KMS-11 (cell line): ENCODE measurements at regions not wholly inside any gene's neighbourhood (a gene's known extent, or its start where the extent isn't known, plus 50 kb on each side); places are given as distances from the start of the nearest gene placed in this dataset.
A peak's percentile ranks its signal among the peaks of the same experiment; 100 is the strongest.

ENCODE experiments used
- H2AFZ ChIP-seq: fragments of 200-600 bp; sonication (generic); 2 replicates; pipeline ENCODE4 v1.6.1; 2016; ENCODE audit warnings: antibody characterized with exemption, mixed run types, low read depth
- H3K27ac ChIP-seq: fragments of 200-600 bp; sonication (generic); 2 replicates; pipeline ENCODE4 v1.6.1; 2016; ENCODE audit warnings: mild to moderate bottlenecking, mixed run types
- H3K27me3 ChIP-seq: fragments of 200-600 bp; sonication (generic); 2 replicates; pipeline ENCODE4 v1.6.1; 2017; ENCODE audit warnings: mild to moderate bottlenecking, low read depth, mixed run types, moderate library complexity; ENCODE audit not compliant: insufficient read depth
- H3K36me3 ChIP-seq: fragments of 200-600 bp; sonication (generic); 2 replicates; pipeline ENCODE4 v1.6.1; 2017; ENCODE audit warnings: mild to moderate bottlenecking, mixed run types; ENCODE audit not compliant: insufficient read depth
- H3K4me1 ChIP-seq: fragments of 200-600 bp; sonication (generic); 2 replicates; pipeline ENCODE4 v1.6.1; 2016; ENCODE audit warnings: mild to moderate bottlenecking, low read depth, mixed run types; ENCODE audit not compliant: poor library complexity, severe bottlenecking
- H3K4me2 ChIP-seq: fragments of 200-600 bp; sonication (generic); 2 replicates; pipeline ENCODE4 v1.7.0; 2016; ENCODE audit warnings: mild to moderate bottlenecking, mixed run types
- H3K4me3 ChIP-seq: fragments of 200-600 bp; sonication (generic); IDR thresholded peaks from 2 replicates; pipeline ENCODE4 v1.6.1; 2017; ENCODE audit warnings: low read depth, low read length, mixed read lengths; ENCODE audit not compliant: insufficient read depth
- H3K79me2 ChIP-seq: fragments of 200-600 bp; sonication (generic); 2 replicates; pipeline ENCODE4 v1.6.1; 2016; ENCODE audit warnings: low read depth, mixed run types; ENCODE audit not compliant: insufficient read depth
- H3K9ac ChIP-seq: fragments of 200-600 bp; sonication (generic); 2 replicates; pipeline ENCODE4 v1.6.1; 2016; ENCODE audit warnings: mild to moderate bottlenecking, mixed run types
- H4K20me1 ChIP-seq: fragments of 200-600 bp; sonication (generic); 2 replicates; pipeline ENCODE4 v1.6.1; 2016; ENCODE audit warnings: mild to moderate bottlenecking, mixed run types; ENCODE audit not compliant: insufficient read depth
- CTCF ChIP-seq: fragments of 200-600 bp; sonication (generic); conservative IDR thresholded peaks from 2 replicates; pipeline ENCODE4 v1.6.1; 2017; ENCODE audit warnings: low read depth, mild to moderate bottlenecking, antibody characterized with exemption, low read length, moderate library complexity, mixed read lengths

GRCh38 chr7:22554184-22554583 is 54.2 kb upstream of the STEAP1B start:
- no peak overlapping the region for H3K4me3 ChIP-seq
- H3K4me1 ChIP-seq: peaks cover 28% of the 10 kb centered on the region
- no peak overlapping the region for H3K9ac ChIP-seq
- no peak overlapping the region for H3K4me2 ChIP-seq
- H3K36me3 ChIP-seq: no peaks in the 10 kb centered on the region
- TF ChIP-seq CTCF: no peak
- no peak overlapping the region for H2AFZ ChIP-seq
- H3K79me2 ChIP-seq: no peaks in the 10 kb centered on the region
- no peaks in the 10 kb centered on the region for H3K27me3 ChIP-seq
- H3K27ac ChIP-seq: no peak overlapping the region
- H4K20me1 ChIP-seq: no peaks in the 10 kb centered on the region

GRCh38 chr7:22551768-22552513 is 52.0 kb upstream of the STEAP1B start:
- Histone ChIP-seq H3K4me2 (peak overlapping the region; percentile 41; the same call in 1 of the 2 replicates), H3K27ac (peak overlapping the region; percentile 54), H3K4me3 (no peak overlapping the region), H3K79me2 (no peaks in the 10 kb centered on the region), H3K27me3 (no peaks in the 10 kb centered on the region), H3K4me1 (peaks cover 43% of the 10 kb centered on the region), H2AFZ (peak overlapping the region; percentile 20; the same call in 1 of the 2 replicates), H4K20me1 (no peaks in the 10 kb centered on the region), H3K9ac (no peak overlapping the region), H3K36me3 (no peaks in the 10 kb centered on the region)
- TF ChIP-seq CTCF: no peak

GRCh38 chr7:22550514-22551030 is 50.6 kb upstream of the STEAP1B start:
- H2AFZ ChIP-seq: no peak overlapping the region
- H3K79me2 ChIP-seq: no peaks in the 10 kb centered on the region
- no peak; the same call in 1 of the 2 replicates for TF ChIP-seq CTCF
- H4K20me1 ChIP-seq: no peaks in the 10 kb centered on the region
- H3K36me3 ChIP-seq: no peaks in the 10 kb centered on the region
- H3K9ac ChIP-seq: no peak overlapping the region
- no peak overlapping the region for H3K4me3 ChIP-seq
- H3K27me3 ChIP-seq: no peaks in the 10 kb centered on the region
- peaks cover 44% of the 10 kb centered on the region for H3K4me1 ChIP-seq
- H3K4me2 ChIP-seq: peak overlapping the region; percentile 41
- peak overlapping the region; percentile 54 for H3K27ac ChIP-seq

- no peak for TF ChIP-seq CTCF
- H4K20me1 ChIP-seq: no peaks in the 10 kb centered on the region
- no peak overlapping the region for H2AFZ ChIP-seq
- no peaks in the 10 kb centered on the region for H3K79me2 ChIP-seq
- no peaks in the 10 kb centered on the region for H3K27me3 ChIP-seq
- no peak overlapping the region for H3K4me2 ChIP-seq
- no peak overlapping the region for H3K9ac ChIP-seq
- H3K36me3 ChIP-seq: no peaks in the 10 kb centered on the region
- peak overlapping the region; percentile 54; the same call in 1 of the 2 replicates for H3K27ac ChIP-seq
- no peak overlapping the region for H3K4me3 ChIP-seq
- H3K4me1 ChIP-seq: peaks cover 45% of the 10 kb centered on the region
These were observed 49.9 kb upstream of the STEAP1B start for GRCh38 chr7:22549667-22550513.
